Gastroesophageal sphincter (tissue), 4 donors: ENCODE measurements at regions not wholly inside any gene's neighbourhood (a gene's known extent, or its start where the extent isn't known, plus 50 kb on each side); places are given as distances from the start of the nearest gene placed in this dataset.
"Not testable (repeated sequence)": the region's sequence is repeated elsewhere in the genome, so short reads cannot be mapped to it uniquely, and the experiment has no call there.

Experiments used
- ATAC-seq: fragments of 150-250 bp; one replicate; pipeline ENCODE4 v1.9.1; 2016; ENCODE audit warnings: mild to moderate bottlenecking, moderate library complexity
- H3K27ac ChIP-seq, 4 donors: fragments of 200-600 bp; sonication (generic) in 3 of 4; 1 replicate in 3 of 4; 2 replicates in 1 of 4; pipeline ENCODE4 v1.5.1; 2016 to 2019
- H3K27me3 ChIP-seq: fragments of 200-600 bp; sonication (generic); one replicate; pipeline ENCODE4 v1.5.1; 2019
- H3K36me3 ChIP-seq, 2 donors: fragments of 200-600 bp; sonication (generic); one replicate each; pipeline ENCODE4 v1.5.1; 2019; ENCODE audit warnings: control low read depth in 1 of 2
- H3K4me1 ChIP-seq, 3 donors: fragments of 200-600 bp; sonication (generic); 1 replicate in 2 of 3; 2 replicates in 1 of 3; pipeline ENCODE4 v1.5.1; 2016 to 2019; ENCODE audit warnings: control low read depth in 2 of 3
- H3K4me3 ChIP-seq, 2 donors: fragments of 200-600 bp; sonication (generic); one replicate each; pipeline ENCODE4 v1.5.1; 2019; ENCODE audit warnings: mild to moderate bottlenecking in 1 of 2, moderate library complexity in 1 of 2
- H3K9me3 ChIP-seq, 3 donors: fragments of 200-600 bp; sonication (generic); one replicate each; pipeline ENCODE4 v1.5.1; 2017 to 2019; ENCODE audit warnings: control low read depth in 2 of 3
- CTCF ChIP-seq, 4 experiments: fragments of 200-600 bp in 2 of 4; fragments of 450-650 bp in 2 of 4; sonication (generic) in 1 of 4; IDR thresholded peaks; one replicate each; pipeline ENCODE4 v1.5.1; 2017 to 2019; ENCODE audit warnings: antibody characterized with exemption in 4 of 4, mild to moderate bottlenecking in 2 of 4, moderate library complexity in 2 of 4
- EP300 ChIP-seq: sonication (generic); formaldehyde crosslinking; IDR thresholded peaks from one replicate; pipeline ENCODE4 v1.6.1; 2017; ENCODE audit warnings: antibody characterized with exemption, mild to moderate bottlenecking
- POLR2A ChIP-seq, 2 donors: fragments of 450-650 bp; IDR thresholded peaks; one replicate each; pipeline ENCODE4 v1.6.1; 2017; ENCODE audit warnings: antibody characterized with exemption in 2 of 2, mild to moderate bottlenecking in 2 of 2, moderate library complexity in 1 of 2
- POLR2AphosphoS5 ChIP-seq: sonication (generic); formaldehyde crosslinking; IDR thresholded peaks from one replicate; pipeline ENCODE4 v1.6.1; 2017; ENCODE audit warnings: antibody characterized with exemption
- WGBS, 2 donors: methylation state at CpG; one replicate each; pipeline ENCODE4 v1.1.5; 2018; ENCODE audit warnings: low coverage in 1 of 2; 5-methylcytosine and 5-hydroxymethylcytosine counted together

GRCh38 chr4:57351731-57352130 is 241.5 kb upstream of the IGFBP7 start:
- Histone ChIP-seq H3K4me3 (no peak overlapping the region), H3K27me3 (no peaks in the 10 kb centered on the region), H3K27ac (no peak overlapping the region), H3K4me1 (no peaks in the 10 kb centered on the region), H3K36me3 (no peaks in the 10 kb centered on the region), H3K9me3 (no peaks in the 10 kb centered on the region)
- 57 to 91% methylated on average over 1 of the region's 1 CpG for whole genome bisulfite sequencing, 2 donors
- ATAC-seq: no peak
- no peak for TF ChIP-seq CTCF (IDR thresholded peaks at IDR 0.05)
- no peak for TF ChIP-seq POLR2AphosphoS5
- no peak for TF ChIP-seq POLR2A (IDR thresholded peaks at IDR 0.05)
- no peak for TF ChIP-seq EP300

GRCh38 chr4:57344296-57344695 is 234.1 kb upstream of the IGFBP7 start:
- Histone ChIP-seq H3K9me3 (no peaks in the 10 kb centered on the region), H3K4me3 (no peak overlapping the region), H3K36me3 (no peaks in the 10 kb centered on the region), H3K4me1 (no peaks in the 10 kb centered on the region), H3K27me3 (no peaks in the 10 kb centered on the region), H3K27ac (no peak overlapping the region)
- TF ChIP-seq CTCF (IDR thresholded peaks at IDR 0.05): no peak
- TF ChIP-seq EP300: no peak
- no peak for TF ChIP-seq POLR2A (IDR thresholded peaks at IDR 0.05)
- TF ChIP-seq POLR2AphosphoS5: no peak
- no peak for ATAC-seq
- WGBS, 2 donors: 51 to 65% methylated on average over 2 of the region's 2 CpGs

GRCh38 chr4:57342411-57342810 is 232.2 kb upstream of the IGFBP7 start:
- TF ChIP-seq POLR2A (IDR thresholded peaks at IDR 0.05) (no peak), POLR2AphosphoS5 (no peak), EP300 (no peak), CTCF (IDR thresholded peaks at IDR 0.05) (no peak)
- Histone ChIP-seq H3K36me3 (no peaks in the 10 kb centered on the region), H3K27ac (no peak overlapping the region), H3K9me3 (no peaks in the 10 kb centered on the region), H3K4me3 (no peak overlapping the region), H3K27me3 (no peaks in the 10 kb centered on the region), H3K4me1 (no peaks in the 10 kb centered on the region)
- WGBS, 2 donors: 41 to 45% methylated on average over 2 of the region's 2 CpGs
- no peak for ATAC-seq

- H3K36me3 ChIP-seq, H3K27me3 ChIP-seq, H3K4me1 ChIP-seq, H3K4me3 ChIP-seq, H3K27ac ChIP-seq, H3K9me3 ChIP-seq, ATAC-seq: not testable (repeated sequence)
Measured at GRCh38 chr4:57338861-57339260, 228.7 kb upstream of the IGFBP7 start.

GRCh38 chr4:57333684-57334083 is 223.5 kb upstream of the IGFBP7 start:
- ATAC-seq: no peak
- no peaks in the 10 kb centered on the region for H3K9me3 ChIP-seq
- no peaks in the 10 kb centered on the region for H3K27me3 ChIP-seq
- H3K4me1 ChIP-seq: peaks cover 0 to 4% (median 0%) of the 10 kb centered on the region in 3 donors
- H3K27ac ChIP-seq: no peak overlapping the region
- 30 to 44% methylated on average over 4 to 5 of the region's 5 CpGs for WGBS, 2 donors
- no peak for TF ChIP-seq POLR2AphosphoS5
- H3K36me3 ChIP-seq: no peaks in the 10 kb centered on the region
- no peak overlapping the region for H3K4me3 ChIP-seq

- Histone ChIP-seq H3K36me3 (no peaks in the 10 kb centered on the region), H3K4me3 (no peak overlapping the region), H3K9me3 (no peaks in the 10 kb centered on the region), H3K27me3 (no peaks in the 10 kb centered on the region), H3K4me1 (peaks cover 0 to 4% (median 0%) of the 10 kb centered on the region in 3 donors), H3K27ac (no peak overlapping the region)
- TF ChIP-seq EP300: no peak
- no peak for TF ChIP-seq POLR2A (IDR thresholded peaks at IDR 0.05)
- no peak for TF ChIP-seq POLR2AphosphoS5
- no peak for TF ChIP-seq CTCF (IDR thresholded peaks at IDR 0.05)
- no peak for ATAC-seq
Measured at GRCh38 chr4:57331959-57332358, 221.8 kb upstream of the IGFBP7 start.
